HCT116 (cell line): ENCODE measurements at regions not wholly inside any gene's neighbourhood (a gene's known extent, or its start where the extent isn't known, plus 50 kb on each side); places are given as distances from the start of the nearest gene placed in this dataset.

Experiments used
- ATAC-seq: fragments of 200-7000 bp; cut with Tn5 transposase; 2 replicates; pipeline ENCODE4 v1.9.1; 2020; ENCODE audit warnings: mild to moderate bottlenecking, moderate library complexity
- BruUV-seq: library from RNA; stranded (reverse); fragments of 400-500 nt; replicated peaks from 2 replicates; lab custom pipeline; 2021; lab: Mats Ljungman, UMichigan
- CTCF ChIA-PET: fragments of 300-600 bp; sonication (Branson Sonifier 250); formaldehyde crosslinking; loops from one replicate; lab custom pipeline; 2021; ENCODE audit warnings: antibody characterized with exemption; lab: Charles Lee
- POLR2A ChIA-PET: fragments of 300-600, 350-600 bp; sonication (Branson Sonifier 250); formaldehyde crosslinking; loops from one replicate; lab custom pipeline; 2021; ENCODE audit warnings: antibody characterized with exemption; lab: Charles Lee
- RAD21 ChIA-PET, 2 experiments: fragments of 300-600 bp; sonication (Branson Sonifier 250); formaldehyde crosslinking; loops; one replicate each; lab custom pipeline; 2023; ENCODE audit warnings: low total read pairs in 2 of 2; ENCODE audit not compliant: uncharacterized antibody in 2 of 2, unreplicated experiment in 2 of 2, low non-redundant PET in 1 of 2; lab: Charles Lee
- DNase-seq: peaks from one replicate; pipeline ENCODE4 v3.0.0-alpha.2; 2010; ENCODE audit warnings: low read depth, low spot score
- H2AFZ ChIP-seq: fragments of 200-600 bp; shearing (Covaris generic), sonication (generic); 2 replicates; pipeline ENCODE4 v1.6.1; 2017; ENCODE audit warnings: low read depth, mixed run types, mixed read lengths, antibody characterized with exemption, low read length; ENCODE audit not compliant: poor library complexity, severe bottlenecking
- H3K27ac ChIP-seq: 2 replicates; pipeline ENCODE4 v1.5.1; 2012; ENCODE audit warnings: low read depth, low read length
- H3K27me3 ChIP-seq: fragments of 200-600 bp; sonication (generic); 2 replicates; pipeline ENCODE4 v1.6.1; 2016; ENCODE audit warnings: mixed run types, low read length, mixed read lengths; ENCODE audit not compliant: insufficient read depth
- H3K36me3 ChIP-seq, 2 experiments: fragments of 200-500 bp in 1 of 2; fragments of 200-600 bp in 1 of 2; sonication (Bioruptor generic) in 1 of 2; sonication (generic) in 1 of 2; 2 replicates each; pipeline versions ENCODE4 v1.5.1 to v1.6.1; 2014 to 2016; ENCODE audit warnings: low read length in 2 of 2, inconsistent platforms in 1 of 2, mixed read lengths in 1 of 2, mixed run types in 1 of 2; ENCODE audit not compliant: insufficient read depth in 2 of 2, control insufficient read depth in 1 of 2
- H3K4me1 ChIP-seq, 2 experiments: fragments of 200-600 bp in 1 of 2; sonication (generic) in 1 of 2; 2 replicates each; pipeline versions ENCODE4 v1.5.1 to v1.6.1; 2012 to 2017; ENCODE audit warnings: low read length in 2 of 2, inconsistent platforms in 1 of 2, mild to moderate bottlenecking in 1 of 2, mixed read lengths in 1 of 2, mixed run types in 1 of 2, moderate library complexity in 1 of 2; ENCODE audit not compliant: insufficient read depth in 2 of 2, control insufficient read depth in 1 of 2
- H3K4me2 ChIP-seq: fragments of 200-600 bp; sonication (generic); 2 replicates; pipeline ENCODE4 v1.6.1; 2017; ENCODE audit warnings: mixed run types, low read length, mixed read lengths
- H3K4me3 ChIP-seq, 2 experiments: fragments of 200-600 bp in 1 of 2; sonication (generic) in 1 of 2; replicated peaks in 1 of 2; 2 replicates each; pipeline ENCODE4 v1.5.1; 2011 to 2016; ENCODE audit warnings: low read length in 2 of 2, control low read depth in 1 of 2, low read depth in 1 of 2, mild to moderate bottlenecking in 1 of 2, mixed read lengths in 1 of 2, mixed run types in 1 of 2
- H3K79me2 ChIP-seq: fragments of 200-600 bp; sonication (generic); 2 replicates; pipeline ENCODE4 v1.6.1; 2017; ENCODE audit warnings: mild to moderate bottlenecking, mixed run types, low read length, moderate library complexity, mixed read lengths; ENCODE audit not compliant: insufficient read depth
- H3K9ac ChIP-seq: fragments of 200-600 bp; sonication (generic); 2 replicates; pipeline ENCODE4 v1.6.1; 2016; ENCODE audit warnings: low read length, mixed read lengths
- H3K9me2 ChIP-seq: fragments of 200-600 bp; sonication (generic), shearing (Covaris generic); 2 replicates; pipeline ENCODE4 v1.6.1; 2017; ENCODE audit warnings: mixed run types, mild to moderate bottlenecking, moderate library complexity; ENCODE audit not compliant: insufficient read depth
- H3K9me3 ChIP-seq, 2 experiments: fragments of 200-500 bp in 1 of 2; fragments of 200-600 bp in 1 of 2; sonication (Bioruptor generic) in 1 of 2; sonication (generic) in 1 of 2; 2 replicates each; pipeline ENCODE4 v1.6.1; 2014 to 2017; ENCODE audit warnings: low read length in 2 of 2, mixed read lengths in 2 of 2, inconsistent platforms in 1 of 2, low read depth in 1 of 2, mild to moderate bottlenecking in 1 of 2, mixed run types in 1 of 2, moderate library complexity in 1 of 2; ENCODE audit not compliant: control insufficient read depth in 1 of 2, insufficient read depth in 1 of 2
- H4K20me1 ChIP-seq: fragments of 200-600 bp; sonication (generic), shearing (Covaris generic); 2 replicates; pipeline ENCODE4 v1.6.1; 2017; ENCODE audit warnings: mixed run types, mild to moderate bottlenecking, moderate library complexity; ENCODE audit not compliant: insufficient read depth
- CBX3 ChIP-seq: IDR thresholded peaks from 2 replicates; pipeline ENCODE4 v1.6.1; 2012; ENCODE audit warnings: low read depth
- EZH2 ChIP-seq: fragments of 200-600 bp; sonication (generic); IDR thresholded peaks from 2 replicates; pipeline ENCODE4 v1.6.1; 2017; ENCODE audit warnings: antibody characterized with exemption, mixed run types
- FOSL1 ChIP-seq: IDR thresholded peaks from 2 replicates; pipeline ENCODE4 v1.6.1; 2012; ENCODE audit warnings: low read depth
- JUND ChIP-seq: IDR thresholded peaks from 2 replicates; pipeline ENCODE4 v1.6.1; 2012
- POLR2A ChIP-seq: IDR thresholded peaks from 2 replicates; pipeline ENCODE4 v1.7.0; 2011; ENCODE audit warnings: borderline replicate concordance; ENCODE audit not compliant: insufficient read depth, insufficient read length; ENCODE audit errors: extremely low read depth
- RAD21 ChIP-seq: IDR thresholded peaks from 2 replicates; pipeline ENCODE4 v1.6.1; 2012; ENCODE audit warnings: low read depth, mild to moderate bottlenecking
- SIN3A ChIP-seq: IDR thresholded peaks from 2 replicates; pipeline ENCODE4 v1.6.1; 2012; ENCODE audit warnings: low read depth
- SP1 ChIP-seq: IDR thresholded peaks from 2 replicates; pipeline ENCODE4 v1.6.1; 2012; ENCODE audit warnings: low read depth
- TCF7L2 ChIP-seq: IDR thresholded peaks from 2 replicates; pipeline ENCODE4 v1.7.0; 2011; ENCODE audit warnings: borderline replicate concordance, inconsistent platforms; ENCODE audit not compliant: insufficient read depth, insufficient read length; ENCODE audit errors: extremely low read depth
- YY1 ChIP-seq: IDR thresholded peaks from 2 replicates; pipeline ENCODE4 v1.6.1; 2011; ENCODE audit warnings: low read length, low read depth, moderate library complexity, mild to moderate bottlenecking; ENCODE audit not compliant: insufficient replicate concordance; ENCODE audit errors: extremely low read depth
- ZFX ChIP-seq: fragments of 450-650 bp; IDR thresholded peaks from 2 replicates; pipeline ENCODE4 v1.6.1; 2017
- ZNF274 ChIP-seq: fragments of 200-500 bp; sonication (Bioruptor generic); IDR thresholded peaks from 2 replicates; pipeline ENCODE4 v1.6.1; 2014; ENCODE audit warnings: mild to moderate bottlenecking, low read depth, low read length, inconsistent platforms
- intact Hi-C: fragments of 100-400 bp; cut with micrococcal nuclease; formaldehyde crosslinking; loops from 2 replicates; pipeline ENCODE4 v1.10.0; 2022
- TF ChIP-seq, protein P1 (sequence below), 3 experiments: fragments of 200-600 bp in 1 of 3; sonication (generic) in 1 of 3; IDR thresholded peaks in 2 of 3; conservative IDR thresholded peaks in 1 of 3; 2 replicates each; pipeline ENCODE4 v1.5.1; 2012 to 2017; ENCODE audit warnings: low read depth in 2 of 3, low read length in 2 of 3, antibody characterized with exemption in 1 of 3, borderline replicate concordance in 1 of 3, control low read depth in 1 of 3, mild to moderate bottlenecking in 1 of 3, mixed read lengths in 1 of 3, mixed run types in 1 of 3, moderate library complexity in 1 of 3; ENCODE audit not compliant: insufficient read depth in 1 of 3
- TF ChIP-seq, protein P2 (sequence below): IDR thresholded peaks from 2 replicates; pipeline ENCODE4 v1.6.1; 2012
- TF ChIP-seq, protein P3 (sequence below): IDR thresholded peaks from 2 replicates; pipeline ENCODE4 v1.6.1; 2012; ENCODE audit warnings: low read depth

DNA sequence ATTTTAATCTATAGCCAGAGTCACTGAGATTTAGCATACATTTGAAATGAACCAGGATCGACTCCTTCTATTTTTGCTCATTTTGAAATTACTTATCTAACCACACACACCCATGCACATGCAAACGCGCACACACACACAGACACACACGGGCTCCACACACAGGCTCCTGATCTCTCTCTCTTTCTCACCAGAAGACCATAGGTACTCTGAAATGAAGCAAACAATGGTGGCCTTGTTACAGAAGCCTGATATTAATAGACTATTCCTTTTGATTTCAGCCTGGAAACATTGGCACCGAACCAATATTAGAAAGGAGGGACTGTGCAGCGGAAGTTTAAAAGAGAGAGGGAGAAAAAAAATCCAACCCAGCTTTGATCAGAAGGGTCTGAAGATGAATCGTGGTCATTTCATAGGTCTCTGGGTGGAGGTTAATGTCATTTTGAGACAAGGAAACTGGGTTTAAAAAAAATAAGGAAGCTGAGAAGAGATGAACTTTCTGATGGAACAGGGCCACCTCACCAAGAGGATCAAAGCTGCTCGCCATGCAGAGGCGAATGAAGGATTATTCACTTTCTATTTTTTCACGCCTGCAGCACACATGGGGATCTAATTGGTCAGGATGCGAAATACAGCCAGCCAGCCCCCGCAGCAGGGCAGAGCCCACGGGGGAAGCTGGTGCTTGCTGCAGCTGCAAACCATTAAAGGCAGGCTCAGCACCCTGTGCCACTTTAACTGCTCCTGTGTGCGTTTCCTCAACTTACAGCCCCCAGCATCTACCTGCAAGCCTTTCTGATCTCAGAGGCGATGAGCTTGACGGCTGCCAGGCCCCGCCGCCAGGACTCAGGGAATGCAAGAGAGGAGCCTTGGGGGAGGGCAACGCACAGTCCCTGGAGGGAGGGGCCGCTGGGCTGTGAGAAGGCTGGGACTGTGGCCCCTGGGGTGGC, 88.8 kb downstream of the HES1 start:
- no peak for TF ChIP-seq YY1
- no peak for TF ChIP-seq ZFX
- peak; percentile 14; the same call in 1 of the 2 replicates for TF ChIP-seq RAD21
- TF ChIP-seq SIN3A = no peak
- TF ChIP-seq ZNF274 = no peak
- TF ChIP-seq TCF7L2 = peak; percentile 28
- TF ChIP-seq, protein P1, sequence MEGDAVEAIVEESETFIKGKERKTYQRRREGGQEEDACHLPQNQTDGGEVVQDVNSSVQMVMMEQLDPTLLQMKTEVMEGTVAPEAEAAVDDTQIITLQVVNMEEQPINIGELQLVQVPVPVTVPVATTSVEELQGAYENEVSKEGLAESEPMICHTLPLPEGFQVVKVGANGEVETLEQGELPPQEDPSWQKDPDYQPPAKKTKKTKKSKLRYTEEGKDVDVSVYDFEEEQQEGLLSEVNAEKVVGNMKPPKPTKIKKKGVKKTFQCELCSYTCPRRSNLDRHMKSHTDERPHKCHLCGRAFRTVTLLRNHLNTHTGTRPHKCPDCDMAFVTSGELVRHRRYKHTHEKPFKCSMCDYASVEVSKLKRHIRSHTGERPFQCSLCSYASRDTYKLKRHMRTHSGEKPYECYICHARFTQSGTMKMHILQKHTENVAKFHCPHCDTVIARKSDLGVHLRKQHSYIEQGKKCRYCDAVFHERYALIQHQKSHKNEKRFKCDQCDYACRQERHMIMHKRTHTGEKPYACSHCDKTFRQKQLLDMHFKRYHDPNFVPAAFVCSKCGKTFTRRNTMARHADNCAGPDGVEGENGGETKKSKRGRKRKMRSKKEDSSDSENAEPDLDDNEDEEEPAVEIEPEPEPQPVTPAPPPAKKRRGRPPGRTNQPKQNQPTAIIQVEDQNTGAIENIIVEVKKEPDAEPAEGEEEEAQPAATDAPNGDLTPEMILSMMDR (IDR thresholded peaks at IDR 0.05 in 2 of 3, conservative IDR thresholded peaks at IDR 0.05 in 1 of 3; ENCODE audit: borderline replicate concordance in 1 of 3, insufficient read depth in 1 of 3, low read depth in 2 of 3, low read length in 2 of 3) = no peak
- TF ChIP-seq POLR2A = no peak
- no peak for TF ChIP-seq EZH2
- TF ChIP-seq, protein P2, sequence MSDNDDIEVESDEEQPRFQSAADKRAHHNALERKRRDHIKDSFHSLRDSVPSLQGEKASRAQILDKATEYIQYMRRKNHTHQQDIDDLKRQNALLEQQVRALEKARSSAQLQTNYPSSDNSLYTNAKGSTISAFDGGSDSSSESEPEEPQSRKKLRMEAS = no peak
- no peak for TF ChIP-seq CBX3
- 0 out of 2 replicates have a peak, but pooled peaks have one; percentile 39 for TF ChIP-seq JUND
- peak; percentile 49; the same call in 1 of the 2 replicates for TF ChIP-seq SP1
- TF ChIP-seq FOSL1 = no peak
- TF ChIP-seq, protein P3, sequence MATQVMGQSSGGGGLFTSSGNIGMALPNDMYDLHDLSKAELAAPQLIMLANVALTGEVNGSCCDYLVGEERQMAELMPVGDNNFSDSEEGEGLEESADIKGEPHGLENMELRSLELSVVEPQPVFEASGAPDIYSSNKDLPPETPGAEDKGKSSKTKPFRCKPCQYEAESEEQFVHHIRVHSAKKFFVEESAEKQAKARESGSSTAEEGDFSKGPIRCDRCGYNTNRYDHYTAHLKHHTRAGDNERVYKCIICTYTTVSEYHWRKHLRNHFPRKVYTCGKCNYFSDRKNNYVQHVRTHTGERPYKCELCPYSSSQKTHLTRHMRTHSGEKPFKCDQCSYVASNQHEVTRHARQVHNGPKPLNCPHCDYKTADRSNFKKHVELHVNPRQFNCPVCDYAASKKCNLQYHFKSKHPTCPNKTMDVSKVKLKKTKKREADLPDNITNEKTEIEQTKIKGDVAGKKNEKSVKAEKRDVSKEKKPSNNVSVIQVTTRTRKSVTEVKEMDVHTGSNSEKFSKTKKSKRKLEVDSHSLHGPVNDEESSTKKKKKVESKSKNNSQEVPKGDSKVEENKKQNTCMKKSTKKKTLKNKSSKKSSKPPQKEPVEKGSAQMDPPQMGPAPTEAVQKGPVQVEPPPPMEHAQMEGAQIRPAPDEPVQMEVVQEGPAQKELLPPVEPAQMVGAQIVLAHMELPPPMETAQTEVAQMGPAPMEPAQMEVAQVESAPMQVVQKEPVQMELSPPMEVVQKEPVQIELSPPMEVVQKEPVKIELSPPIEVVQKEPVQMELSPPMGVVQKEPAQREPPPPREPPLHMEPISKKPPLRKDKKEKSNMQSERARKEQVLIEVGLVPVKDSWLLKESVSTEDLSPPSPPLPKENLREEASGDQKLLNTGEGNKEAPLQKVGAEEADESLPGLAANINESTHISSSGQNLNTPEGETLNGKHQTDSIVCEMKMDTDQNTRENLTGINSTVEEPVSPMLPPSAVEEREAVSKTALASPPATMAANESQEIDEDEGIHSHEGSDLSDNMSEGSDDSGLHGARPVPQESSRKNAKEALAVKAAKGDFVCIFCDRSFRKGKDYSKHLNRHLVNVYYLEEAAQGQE = no peak
- H3K79me2 ChIP-seq = no peaks in the 10 kb centered on the region
- H3K27me3 ChIP-seq = no peaks in the 10 kb centered on the region
- H3K27ac ChIP-seq = peak overlapping the region; percentile 51; the same call in 1 of the 2 replicates
- no peaks in the 10 kb centered on the region for H3K9me3 ChIP-seq
- H3K4me3 ChIP-seq = no peak overlapping the region
- peak overlapping the region; percentile 5 for H2AFZ ChIP-seq
- H3K9ac ChIP-seq = no peak overlapping the region
- ChIA-PET CTCF (no interaction called here), RAD21 (no interaction called here), POLR2A (no interaction called here)
- H4K20me1 ChIP-seq = no peaks in the 10 kb centered on the region
- no peaks in the 10 kb centered on the region; the same call in 1 of the 2 replicates for H3K9me2 ChIP-seq
- no peaks in the 10 kb centered on the region for H3K36me3 ChIP-seq
- H3K4me1 ChIP-seq = peaks cover 13 to 36% of the 10 kb centered on the region in 2 experiments; a peak in 3 of 4 replicates
- no peak overlapping the region for H3K4me2 ChIP-seq
- intact Hi-C loops = no loop called here
- DNase-seq (peak; percentile 13), ATAC-seq (no peak)
- no TSS peak for BruUV-seq
